ENCODE measurements at regions not wholly inside any gene's neighbourhood (a gene's known extent, or its start where the extent isn't known, plus 50 kb on each side); places are given as distances from the start of the nearest gene placed in this dataset.

- DNase-seq: no peak
These were observed 133.8 kb downstream of the TMEM38B start for GRCh38 chr9:105828171-105828570.

DNA sequence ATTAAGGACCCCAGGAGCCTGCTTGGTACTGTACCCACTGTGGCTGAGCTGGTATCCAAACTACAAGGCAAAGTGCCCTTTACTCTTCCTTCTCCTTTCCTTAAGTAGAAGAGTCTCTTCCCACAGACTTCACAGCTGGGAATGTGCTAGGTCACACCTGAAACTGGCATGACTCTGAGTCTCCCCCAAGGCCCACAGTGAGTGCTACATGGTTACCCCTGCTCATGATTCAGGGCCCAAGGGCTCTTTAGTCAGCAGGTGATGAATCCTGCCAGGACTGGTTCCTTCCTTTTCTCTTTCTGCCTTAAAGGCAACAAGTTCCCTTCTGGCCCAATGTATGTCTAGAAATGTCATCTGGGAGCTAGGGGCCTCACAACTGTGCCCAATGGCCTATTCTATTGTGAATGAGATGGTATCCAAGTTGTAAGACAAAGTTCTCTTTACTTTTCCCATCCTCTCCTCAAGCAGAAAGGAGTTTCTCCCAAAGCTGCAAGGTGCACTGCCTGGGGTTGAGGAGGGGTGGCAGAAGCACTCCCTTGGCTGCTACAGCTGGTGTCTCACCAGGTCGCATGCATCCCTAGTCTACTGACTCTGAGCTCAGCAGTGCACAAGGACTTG is 134.4 kb downstream of the TMEM38B start:
- no peak for DNase-seq

DNA sequence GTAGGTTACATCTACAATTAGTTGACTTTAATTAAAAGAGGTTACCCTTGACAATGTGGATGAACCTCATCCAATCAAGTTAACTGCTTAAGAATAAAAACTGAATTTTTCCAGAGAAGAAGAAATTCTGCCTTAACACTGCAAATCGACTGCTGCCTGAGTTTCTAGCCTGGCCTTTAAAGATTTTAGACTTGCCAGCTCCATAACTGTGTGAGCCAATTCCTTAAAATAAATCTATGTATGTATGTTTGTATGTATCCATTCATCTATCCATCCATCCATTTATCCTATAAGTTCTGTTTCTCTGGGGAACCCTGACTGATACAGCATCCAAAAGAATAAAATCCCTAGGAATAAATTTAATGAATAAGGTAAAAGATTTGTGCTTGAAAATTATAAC is 136.1 kb downstream of the TMEM38B start:
- DNase-seq: no peak

GRCh38 chr9:105832096-105832710 is 137.9 kb downstream of the TMEM38B start:
- DNase-seq: no peak

DNA sequence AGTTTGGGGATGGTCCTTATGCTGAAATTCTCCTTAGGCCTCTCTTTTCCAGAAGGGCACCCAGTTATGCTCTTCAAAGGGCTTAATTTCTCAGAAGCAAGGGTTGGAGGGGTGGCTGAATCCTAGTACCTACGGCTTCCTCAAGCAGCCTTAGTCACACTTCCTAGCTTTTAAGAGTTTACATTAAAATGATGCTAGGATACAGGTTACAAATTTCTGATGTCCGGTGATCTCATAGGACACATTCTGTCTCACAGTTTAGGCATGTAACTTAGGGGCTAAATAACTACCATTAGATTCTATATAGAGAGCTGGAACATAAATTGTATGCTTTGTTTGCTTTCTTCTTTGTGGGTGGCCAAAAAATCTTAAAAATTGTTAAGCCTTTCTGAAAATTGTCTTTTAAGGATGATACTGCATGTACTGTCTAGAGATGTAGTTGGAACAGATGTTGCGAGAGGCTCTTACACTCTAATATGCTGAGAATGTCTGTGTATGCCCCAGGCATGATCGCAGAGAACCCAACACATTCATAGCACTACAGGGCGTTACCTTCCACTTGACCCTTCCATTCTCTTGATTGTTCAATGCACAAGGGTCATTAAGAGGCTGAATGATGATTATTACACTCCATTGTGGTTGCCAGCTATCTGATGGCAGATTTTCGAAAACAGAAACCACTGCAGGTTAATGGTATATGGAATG is 139.1 kb downstream of the TMEM38B start:
- peak; percentile 62 for DNase-seq

GRCh38 chr9:105834404-105834803 is 140.1 kb downstream of the TMEM38B start:
- DNase-seq: no peak

DNA sequence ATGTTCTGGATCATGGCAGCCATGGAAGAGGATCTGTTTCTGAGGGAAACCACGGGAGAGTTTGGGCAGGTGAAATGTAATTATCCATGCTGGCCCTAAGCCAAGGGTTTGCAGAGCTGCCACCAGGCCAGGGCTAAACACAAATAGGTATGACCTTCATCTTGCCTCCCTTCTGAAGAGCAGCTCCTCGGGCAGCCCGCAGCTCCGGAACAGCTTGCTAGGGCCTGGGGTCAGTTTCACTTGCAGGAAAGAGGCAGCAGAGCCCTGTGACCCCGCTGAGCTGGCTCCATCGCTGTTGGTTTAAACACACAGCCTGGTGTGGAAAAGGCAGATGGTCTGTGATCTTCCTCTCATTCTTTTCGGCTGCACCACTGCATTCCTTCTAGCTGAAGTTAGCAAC is 141.4 kb downstream of the TMEM38B start:
- DNase-seq: peak; percentile 93

DNA sequence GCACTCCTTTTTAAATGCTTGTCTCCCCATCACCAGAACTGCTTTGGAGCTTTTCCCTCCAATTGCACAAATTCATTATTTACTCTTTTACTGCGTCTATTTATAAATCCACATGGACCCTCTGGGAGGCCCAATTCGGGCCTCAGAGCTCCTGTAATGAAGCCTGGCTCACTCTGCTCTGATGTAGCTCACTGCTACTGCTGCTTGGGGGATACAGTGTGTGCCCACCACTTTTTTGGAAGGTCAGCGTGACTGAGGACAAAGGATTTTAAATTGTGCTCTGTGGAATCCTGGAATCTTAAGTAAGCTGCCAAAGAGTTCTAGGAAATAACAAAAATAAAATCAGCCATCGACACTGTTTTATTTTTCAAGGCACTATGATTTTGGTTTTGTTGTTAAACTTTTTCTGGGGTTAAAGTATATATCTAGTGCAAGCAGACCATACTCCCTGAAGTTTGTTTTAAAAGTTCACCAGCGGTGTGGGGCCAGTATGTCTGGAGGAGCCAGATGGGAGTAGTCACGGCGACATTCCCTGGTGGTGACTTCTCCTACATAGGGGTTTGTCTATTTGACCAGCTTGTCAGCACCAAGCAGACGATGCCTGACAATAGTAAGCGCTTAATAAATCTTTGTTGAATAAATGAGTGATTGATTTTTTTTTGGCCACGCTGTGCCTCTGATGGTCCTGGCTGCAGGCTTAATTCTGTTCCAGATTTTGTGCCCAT is 142.8 kb downstream of the TMEM38B start:
- DNase-seq: no peak

DNA sequence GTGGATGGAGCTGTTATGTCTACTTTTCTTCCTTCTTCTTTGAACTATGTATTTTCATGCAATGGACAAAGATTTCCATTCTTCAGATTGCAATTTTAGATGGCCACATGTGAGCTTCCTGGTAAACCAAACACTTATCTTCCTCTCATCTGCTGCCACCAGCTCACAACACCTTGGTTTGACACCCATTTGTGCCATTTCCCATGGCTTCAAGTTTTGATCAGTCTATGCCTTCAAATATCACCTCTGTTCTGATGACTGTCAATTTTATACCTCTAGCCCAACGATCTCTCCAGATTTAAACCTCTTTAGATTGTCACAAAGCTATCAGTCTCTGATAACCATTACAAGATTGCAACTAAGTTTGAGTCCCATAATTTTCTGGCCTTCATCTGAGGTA is 147.2 kb downstream of the TMEM38B start:
- DNase-seq: no peak

GRCh38 chr9:105842023-105842644 is 147.8 kb downstream of the TMEM38B start:
- peak; percentile 35 for DNase-seq

DNA sequence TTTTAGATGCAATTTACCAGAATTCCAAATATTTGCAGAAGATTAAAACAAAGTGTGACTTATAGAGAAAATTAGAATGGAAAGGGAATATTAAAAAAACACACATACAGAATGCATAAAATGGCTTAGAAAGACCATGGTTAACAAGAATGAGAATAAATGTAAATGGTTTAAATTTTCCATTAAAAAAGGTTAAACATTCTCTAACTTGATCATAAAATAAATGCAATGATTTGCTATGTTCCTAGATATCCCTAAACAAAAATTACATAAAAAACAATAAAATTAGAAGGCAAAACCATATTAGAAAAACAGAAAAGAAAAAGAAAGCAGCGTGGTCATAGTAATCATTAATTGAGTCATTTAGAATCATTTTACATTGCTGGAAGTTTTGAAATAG is 152.5 kb downstream of the TMEM38B start:
- no peak for DNase-seq

DNA sequence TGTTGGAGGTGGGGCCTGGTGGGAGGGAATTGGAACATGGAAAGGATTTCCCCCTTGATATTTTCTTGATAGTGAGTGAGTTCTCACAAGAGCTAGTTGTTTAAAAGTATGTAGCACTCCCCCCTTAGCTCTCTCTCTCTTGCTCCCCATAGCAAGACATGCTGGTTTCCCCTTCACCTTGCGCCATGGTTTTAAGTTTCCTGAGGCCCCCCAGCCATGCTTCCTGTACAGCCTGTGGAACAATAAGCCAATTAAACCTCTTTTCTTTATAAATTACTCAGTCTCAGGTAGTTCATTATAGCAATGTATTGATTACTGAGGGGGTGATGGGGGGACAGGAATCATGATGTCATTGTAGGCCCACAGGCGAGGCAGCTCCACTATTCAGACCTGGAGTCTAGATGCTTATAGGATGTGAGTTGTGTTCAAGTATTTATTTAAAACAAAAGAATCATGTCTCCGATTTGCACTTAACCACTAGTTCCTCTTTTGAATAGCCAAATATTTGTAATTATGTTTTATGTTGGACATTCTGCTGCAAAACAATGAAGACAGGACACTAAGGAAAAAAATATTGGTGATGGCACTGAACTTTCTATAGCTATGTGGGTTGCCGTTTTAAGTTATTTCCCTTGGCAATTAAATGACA is 156.6 kb downstream of the TMEM38B start:
- DNase-seq: no peak

DNA sequence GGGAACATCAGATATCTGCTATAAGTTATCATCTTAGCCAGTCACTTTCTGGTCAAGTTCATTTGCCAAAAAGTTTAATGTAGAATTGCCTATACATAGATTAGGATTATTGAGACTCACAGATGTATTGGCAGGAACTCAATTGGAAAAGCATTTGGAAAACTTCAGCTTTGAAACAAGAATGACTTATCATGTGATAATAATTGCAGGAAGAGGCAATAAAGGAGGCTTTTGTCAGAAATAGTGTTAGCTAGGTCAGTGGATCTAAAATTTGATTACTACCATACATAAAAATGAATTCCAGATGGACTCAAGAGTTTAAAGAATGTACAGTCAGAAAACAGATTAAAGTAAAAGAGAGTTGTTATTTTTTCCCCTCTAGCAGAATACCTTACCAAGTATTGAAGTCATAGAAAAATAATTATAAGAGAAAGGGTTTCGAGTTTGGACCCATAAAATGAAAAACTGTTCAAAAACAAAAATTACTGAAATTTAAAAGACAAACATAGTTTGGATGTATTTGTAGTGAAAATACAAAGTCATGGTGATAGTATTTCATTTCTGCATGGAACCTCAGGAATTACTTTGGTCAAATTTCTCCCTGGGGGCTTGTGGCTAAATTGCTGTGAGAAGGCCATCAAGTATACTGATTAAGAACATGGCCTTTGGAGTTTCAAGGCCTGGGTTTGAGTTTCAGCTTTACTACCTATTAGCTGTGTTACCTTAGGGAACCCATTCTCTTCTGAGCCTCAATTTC is 159.9 kb downstream of the TMEM38B start:
- DNase-seq: no peak

- DNase-seq: no peak
These were observed 160.7 kb downstream of the TMEM38B start for GRCh38 chr9:105854783-105855724.

DNA sequence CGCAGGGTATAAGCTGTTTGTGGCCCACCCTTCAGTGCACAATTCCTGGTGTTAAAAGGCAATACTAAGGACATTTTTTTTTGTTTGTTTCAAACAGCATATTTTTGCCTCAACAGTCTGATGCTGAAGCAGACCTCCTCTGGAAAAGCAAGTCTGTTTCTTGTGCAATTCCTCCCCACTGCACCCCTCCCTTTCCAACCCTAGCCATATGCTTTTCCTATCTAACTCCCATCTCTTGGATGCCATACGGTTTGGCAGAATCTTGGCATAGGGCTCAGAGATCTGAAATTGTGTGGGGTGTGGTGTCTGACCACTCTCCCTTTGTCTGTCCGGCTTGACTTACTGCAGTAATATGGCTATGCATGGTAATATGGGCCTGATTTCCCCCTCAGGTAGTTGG is 161.6 kb downstream of the TMEM38B start:
- DNase-seq: no peak

DNA sequence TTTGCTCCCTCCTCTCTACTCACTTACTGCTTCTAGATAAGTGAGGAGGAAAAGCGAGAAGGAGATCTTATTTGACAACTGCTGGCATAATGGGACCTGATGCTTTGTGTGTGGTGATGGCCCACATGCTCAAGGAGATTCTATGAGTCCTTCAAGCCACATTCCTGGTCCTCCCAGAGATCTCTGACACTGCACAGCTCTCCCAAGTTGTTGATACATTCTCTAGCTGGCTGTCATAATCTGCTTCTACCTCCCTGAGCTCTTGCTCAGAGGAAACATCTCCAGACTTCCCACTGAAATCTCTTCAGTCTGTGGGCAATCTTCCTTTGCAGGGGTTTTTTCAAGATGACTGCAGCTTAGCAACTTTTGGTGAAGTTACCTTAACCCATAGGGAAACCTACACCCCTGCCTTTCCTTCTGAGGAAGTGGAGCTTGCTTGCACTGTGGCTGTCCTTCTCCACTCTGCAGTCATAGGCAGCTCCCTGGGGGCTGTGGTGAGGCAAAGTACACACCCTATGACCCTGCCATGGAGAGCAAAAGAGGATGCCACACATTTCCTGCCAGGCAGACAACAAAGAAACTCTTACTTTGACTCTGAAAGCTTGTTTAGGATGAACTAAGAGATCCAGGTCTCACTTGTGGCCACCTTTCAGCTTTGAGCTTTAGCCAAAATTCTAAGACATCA is 163.8 kb downstream of the TMEM38B start:
- DNase-seq: peak; percentile 13

DNA sequence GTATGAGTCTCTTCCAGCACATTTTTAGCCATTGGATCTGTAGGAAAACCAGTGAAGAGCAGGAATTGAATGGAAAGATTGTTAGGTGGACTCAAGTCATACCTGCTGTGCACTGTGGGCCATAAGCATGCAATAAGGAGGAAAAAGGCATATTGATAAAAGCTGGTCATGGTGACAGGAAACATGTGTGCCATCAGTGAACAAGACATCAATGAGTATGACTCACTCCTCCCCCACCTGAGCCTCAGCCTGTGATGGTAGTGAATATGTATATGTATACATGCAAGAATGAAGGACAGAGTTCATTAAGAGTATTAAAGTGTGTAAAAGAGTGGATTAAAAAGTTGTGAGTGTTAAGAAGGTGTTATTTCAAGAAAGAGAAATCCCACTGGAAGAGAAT is 164.5 kb downstream of the TMEM38B start:
- no peak for DNase-seq

- DNase-seq: no peak
These were observed 165.2 kb downstream of the TMEM38B start for GRCh38 chr9:105859428-105860091.

DNA sequence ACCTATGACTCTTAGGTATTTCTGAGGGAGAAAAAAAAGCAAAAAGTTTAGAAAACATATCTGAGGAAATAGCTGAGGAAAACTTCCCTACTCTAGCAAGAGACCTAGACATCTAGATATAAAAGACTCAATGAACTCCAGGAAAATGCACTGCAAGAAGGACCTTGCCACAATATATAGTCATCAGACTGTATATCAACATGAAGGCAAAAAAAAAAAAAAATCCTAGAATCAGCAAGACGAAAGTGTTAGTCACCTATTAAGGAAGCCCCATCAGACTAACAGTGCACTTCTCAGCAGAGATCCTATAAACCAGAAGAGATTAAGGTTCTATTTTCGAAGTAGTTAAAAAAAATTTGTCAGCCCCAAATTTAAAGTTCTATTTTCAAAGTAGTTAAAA is 166.2 kb downstream of the TMEM38B start:
- DNase-seq: no peak

DNA sequence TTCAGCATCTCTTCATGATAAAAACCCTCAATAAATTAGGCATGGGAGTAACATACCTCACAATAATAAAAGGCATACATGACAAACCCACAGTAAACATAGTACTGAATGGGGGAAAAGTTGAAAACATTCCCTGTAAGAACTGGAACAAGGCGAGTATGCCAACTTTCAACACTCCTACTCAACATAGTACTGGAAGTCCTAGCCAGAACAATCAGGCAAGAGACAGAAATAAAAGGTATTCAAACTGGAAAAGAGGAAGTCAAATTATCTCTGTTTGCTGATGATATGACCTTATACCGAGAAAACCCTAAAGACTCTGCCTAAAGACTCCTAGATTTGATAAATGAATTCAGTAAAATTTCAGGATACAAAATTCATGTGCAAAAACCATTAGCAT is 167.6 kb downstream of the TMEM38B start:
- DNase-seq: no peak
